ENCODE measurements at regions not wholly inside any gene's neighbourhood (a gene's known extent, or its start where the extent isn't known, plus 50 kb on each side); places are given as distances from the start of the nearest gene placed in this dataset.

- TF ChIP-seq SP1 (CRISPR knock-in tag; IDR thresholded peaks at IDR 0.05) (no peak), KHSRP (IDR thresholded peaks at IDR 0.05) (no peak), LARP7 (IDR thresholded peaks at IDR 0.05) (no peak), EZH2 (IDR thresholded peaks at IDR 0.05; ENCODE audit: borderline replicate concordance, low read depth, low read length) (no peak), POLR2A (conservative IDR thresholded peaks at IDR 0.05) (no peak), CTCF (IDR thresholded peaks at IDR 0.05 in 2 of 3, conservative IDR thresholded peaks at IDR 0.05 in 1 of 3; ENCODE audit: insufficient read depth in 2 of 3, low read depth in 1 of 3, low read length in 3 of 3) (no peak), RAD51 (IDR thresholded peaks at IDR 0.05; ENCODE audit: borderline replicate concordance, low read depth) (no peak), EP300 (IDR thresholded peaks at IDR 0.05; ENCODE audit: low read length) (no peak), RBM22 (IDR thresholded peaks at IDR 0.05; ENCODE audit: low read depth, low read length, poor library complexity, severe bottlenecking) (no peak)
Measured at GRCh38 chr6:130507666-130508028, 141.8 kb downstream of the TMEM200A start.
